Upper lobe of left lung (tissue), 6 donors: ENCODE measurements at regions not wholly inside any gene's neighbourhood (a gene's known extent, or its start where the extent isn't known, plus 50 kb on each side); places are given as distances from the start of the nearest gene placed in this dataset.

Source experiments
- ATAC-seq, 2 donors: fragments of 200-7000 bp; cut with Tn5 transposase; one replicate each; pipeline ENCODE4 v1.9.1; 2022; ENCODE audit warnings: mild to moderate bottlenecking in 2 of 2, moderate library complexity in 2 of 2; ENCODE audit not compliant: low FRiP score in 2 of 2
- DNase-seq, 2 donors: peaks; one replicate each; pipeline ENCODE4 v3.0.0-alpha.2; 2019 to 2020
- H3K27ac ChIP-seq, 4 donors: fragments of 200-600 bp; sonication (generic); one replicate each; pipeline ENCODE4 v1.5.1; 2016 to 2019
- H3K27me3 ChIP-seq, 4 donors: fragments of 200-600 bp; sonication (generic); one replicate each; pipeline ENCODE4 v1.5.1; 2017 to 2019
- H3K36me3 ChIP-seq, 4 donors: fragments of 200-600 bp; sonication (generic); one replicate each; pipeline ENCODE4 v1.5.1; 2016 to 2019
- H3K4me1 ChIP-seq, 4 donors: fragments of 200-600 bp; sonication (generic); one replicate each; pipeline ENCODE4 v1.5.1; 2018 to 2019
- H3K4me3 ChIP-seq, 4 donors: fragments of 200-600 bp; sonication (generic); one replicate each; pipeline ENCODE4 v1.5.1; 2017 to 2019; ENCODE audit warnings: mild to moderate bottlenecking in 2 of 4, moderate library complexity in 1 of 4
- H3K9me3 ChIP-seq, 4 donors: fragments of 200-600 bp; sonication (generic); one replicate each; pipeline ENCODE4 v1.5.1; 2018 to 2019
- EP300 ChIP-seq, 4 donors: sonication (generic); formaldehyde crosslinking; IDR thresholded peaks; one replicate each; pipeline ENCODE4 v1.5.1; 2017; ENCODE audit warnings: antibody characterized with exemption in 4 of 4, control low read depth in 2 of 4
- POLR2A ChIP-seq, 4 donors: fragments of 450-650 bp; IDR thresholded peaks; one replicate each; pipeline ENCODE4 v1.5.1; 2016 to 2017; ENCODE audit warnings: antibody characterized with exemption in 4 of 4, mild to moderate bottlenecking in 2 of 4
- POLR2AphosphoS5 ChIP-seq, 2 donors: sonication (generic); formaldehyde crosslinking; IDR thresholded peaks; one replicate each; pipeline ENCODE4 v1.5.1; 2017; ENCODE audit warnings: antibody characterized with exemption in 2 of 2
- WGBS, 2 donors: methylation state at CpG; one replicate each; pipeline ENCODE4 v1.1.5; 2017 to 2018; 5-methylcytosine and 5-hydroxymethylcytosine counted together
- TF ChIP-seq, protein P1 (sequence below), 6 experiments: fragments of 450-650 bp in 4 of 6; fragments of 200-600 bp in 2 of 6; sonication (generic) in 2 of 6; IDR thresholded peaks; one replicate each; pipeline ENCODE4 v1.5.1; 2016 to 2019; ENCODE audit warnings: antibody characterized with exemption in 6 of 6
- donor health status: DM: no; HTN: no; CAD: no; lungs with moderate emphysema.
- donor health status: DM: no; HTN: yes; CAD: no; lungs with severe emphysema.

- Histone ChIP-seq H3K4me1 (peaks cover 0 to 19% (median 0%) of the 10 kb centered on the region in 4 donors), H3K36me3 (no peaks in the 10 kb centered on the region), H3K4me3 (no peak overlapping the region), H3K27ac (no peak overlapping the region), H3K27me3 (no peaks in the 10 kb centered on the region), H3K9me3 (no peaks in the 10 kb centered on the region)
- ATAC-seq (no peak), DNase-seq (no peak)
- TF ChIP-seq POLR2A (IDR thresholded peaks at IDR 0.05) (no peak), EP300 (IDR thresholded peaks at IDR 0.05) (no peak), POLR2AphosphoS5 (IDR thresholded peaks at IDR 0.05) (no peak)
- TF ChIP-seq, protein P1, sequence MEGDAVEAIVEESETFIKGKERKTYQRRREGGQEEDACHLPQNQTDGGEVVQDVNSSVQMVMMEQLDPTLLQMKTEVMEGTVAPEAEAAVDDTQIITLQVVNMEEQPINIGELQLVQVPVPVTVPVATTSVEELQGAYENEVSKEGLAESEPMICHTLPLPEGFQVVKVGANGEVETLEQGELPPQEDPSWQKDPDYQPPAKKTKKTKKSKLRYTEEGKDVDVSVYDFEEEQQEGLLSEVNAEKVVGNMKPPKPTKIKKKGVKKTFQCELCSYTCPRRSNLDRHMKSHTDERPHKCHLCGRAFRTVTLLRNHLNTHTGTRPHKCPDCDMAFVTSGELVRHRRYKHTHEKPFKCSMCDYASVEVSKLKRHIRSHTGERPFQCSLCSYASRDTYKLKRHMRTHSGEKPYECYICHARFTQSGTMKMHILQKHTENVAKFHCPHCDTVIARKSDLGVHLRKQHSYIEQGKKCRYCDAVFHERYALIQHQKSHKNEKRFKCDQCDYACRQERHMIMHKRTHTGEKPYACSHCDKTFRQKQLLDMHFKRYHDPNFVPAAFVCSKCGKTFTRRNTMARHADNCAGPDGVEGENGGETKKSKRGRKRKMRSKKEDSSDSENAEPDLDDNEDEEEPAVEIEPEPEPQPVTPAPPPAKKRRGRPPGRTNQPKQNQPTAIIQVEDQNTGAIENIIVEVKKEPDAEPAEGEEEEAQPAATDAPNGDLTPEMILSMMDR (IDR thresholded peaks at IDR 0.05): no peak
- 76 to 81% methylated on average over 6 of the region's 6 CpGs for whole genome bisulfite sequencing, 2 donors
These were observed 134.5 kb downstream of the ASB1 start for GRCh38 chr2:238561230-238561629.

GRCh38 chr2:238562446-238562845 lies 135.7 kb downstream of the ASB1 start:
- no peak overlapping the region for H3K4me3 ChIP-seq
- H3K36me3 ChIP-seq: no peaks in the 10 kb centered on the region
- TF ChIP-seq, protein P1 (IDR thresholded peaks at IDR 0.05): no peak
- WGBS, 2 donors: 88 to 91% methylated on average over 8 of the region's 8 CpGs
- no peak for DNase-seq
- no peak for ATAC-seq
- H3K27me3 ChIP-seq: no peaks in the 10 kb centered on the region
- H3K4me1 ChIP-seq: peaks cover 0 to 25% (median 3%) of the 10 kb centered on the region in 4 donors
- H3K27ac ChIP-seq: no peak overlapping the region
- no peaks in the 10 kb centered on the region for H3K9me3 ChIP-seq

DNA sequence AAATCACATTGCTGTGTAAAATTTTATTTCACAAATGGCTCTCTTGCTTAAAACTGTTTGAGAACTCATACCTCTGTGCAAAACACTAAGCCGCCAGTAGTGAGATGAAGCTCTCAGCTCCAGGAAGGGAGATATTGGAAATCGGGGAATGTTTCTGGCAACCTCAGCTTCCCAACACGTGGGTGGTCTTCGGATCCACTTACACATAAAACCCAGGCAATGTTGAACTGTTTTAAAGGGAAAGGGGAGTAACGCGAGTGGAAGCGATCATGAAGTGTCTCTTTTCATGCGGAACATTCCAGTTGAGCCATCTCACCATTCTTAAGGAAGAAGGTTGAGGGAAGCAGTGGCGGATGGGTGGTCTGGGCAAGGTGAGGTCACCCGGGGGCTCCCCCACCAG lies 136.8 kb downstream of the ASB1 start:
- no peak overlapping the region for H3K27ac ChIP-seq
- ATAC-seq (no peak), DNase-seq (no peak)
- TF ChIP-seq POLR2A (IDR thresholded peaks at IDR 0.05) (no peak), EP300 (IDR thresholded peaks at IDR 0.05) (no peak)
- TF ChIP-seq, protein P1 (IDR thresholded peaks at IDR 0.05): no peak
- H3K36me3 ChIP-seq: no peaks in the 10 kb centered on the region
- peaks cover 0 to 28% (median 8%) of the 10 kb centered on the region in 4 donors for H3K4me1 ChIP-seq
- WGBS, 2 donors: 82 to 85% methylated on average over 10 of the region's 10 CpGs
- no peaks in the 10 kb centered on the region for H3K9me3 ChIP-seq
- H3K4me3 ChIP-seq: no peak overlapping the region
- H3K27me3 ChIP-seq: no peaks in the 10 kb centered on the region

GRCh38 chr2:238564286-238564920 lies 137.7 kb downstream of the ASB1 start:
- no peaks in the 10 kb centered on the region for H3K36me3 ChIP-seq
- ATAC-seq: no peak
- TF ChIP-seq POLR2AphosphoS5 (IDR thresholded peaks at IDR 0.05) (no peak), POLR2A (IDR thresholded peaks at IDR 0.05) (no peak), EP300 (IDR thresholded peaks at IDR 0.05) (no peak)
- TF ChIP-seq, protein P1 (IDR thresholded peaks at IDR 0.05): no peak
- peaks cover 0 to 29% (median 12%) of the 10 kb centered on the region in 4 donors for H3K4me1 ChIP-seq
- no peaks in the 10 kb centered on the region for H3K9me3 ChIP-seq
- no peak overlapping the region for H3K27ac ChIP-seq
- H3K27me3 ChIP-seq: no peaks in the 10 kb centered on the region
- no peak for DNase-seq
- H3K4me3 ChIP-seq: no peak overlapping the region
- WGBS, 2 donors: 79 to 85% methylated on average over 7 to 16 of the region's 16 CpGs

DNA sequence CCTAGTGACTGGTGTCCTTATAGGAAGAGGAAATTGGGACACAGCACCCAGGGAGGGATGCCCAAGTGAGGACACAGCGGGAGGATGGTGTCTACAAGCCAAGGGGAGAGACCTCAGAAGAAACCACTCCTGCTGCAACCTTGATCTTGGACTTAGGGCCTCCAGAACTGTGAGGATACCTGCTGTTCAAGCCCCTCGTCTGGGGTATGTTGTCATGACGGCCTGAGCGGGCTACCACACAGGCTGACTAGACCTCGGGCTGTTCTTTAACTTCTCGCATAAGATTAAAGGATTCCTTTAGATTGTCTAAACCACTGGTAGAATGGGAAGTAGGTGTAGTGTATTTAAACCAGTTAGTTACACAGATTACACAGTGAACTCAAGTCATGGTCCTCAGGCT lies 138.3 kb downstream of the ASB1 start:
- peaks cover 0 to 23% (median 12%) of the 10 kb centered on the region in 4 donors for H3K4me1 ChIP-seq
- H3K36me3 ChIP-seq: no peaks in the 10 kb centered on the region
- ATAC-seq (no peak), DNase-seq (no peak)
- H3K4me3 ChIP-seq: no peak overlapping the region
- no peaks in the 10 kb centered on the region for H3K27me3 ChIP-seq
- 79 to 86% methylated on average over 6 of the region's 6 CpGs for WGBS, 2 donors
- TF ChIP-seq, protein P1 (IDR thresholded peaks at IDR 0.05): no peak
- TF ChIP-seq EP300 (IDR thresholded peaks at IDR 0.05) (no peak), POLR2A (IDR thresholded peaks at IDR 0.05) (no peak), POLR2AphosphoS5 (IDR thresholded peaks at IDR 0.05) (no peak)
- H3K9me3 ChIP-seq: no peaks in the 10 kb centered on the region
- no peak overlapping the region for H3K27ac ChIP-seq
